ENCODE measurements at regions not wholly inside any gene's neighbourhood (a gene's known extent, or its start where the extent isn't known, plus 50 kb on each side); places are given as distances from the start of the nearest gene placed in this dataset.

DNA sequence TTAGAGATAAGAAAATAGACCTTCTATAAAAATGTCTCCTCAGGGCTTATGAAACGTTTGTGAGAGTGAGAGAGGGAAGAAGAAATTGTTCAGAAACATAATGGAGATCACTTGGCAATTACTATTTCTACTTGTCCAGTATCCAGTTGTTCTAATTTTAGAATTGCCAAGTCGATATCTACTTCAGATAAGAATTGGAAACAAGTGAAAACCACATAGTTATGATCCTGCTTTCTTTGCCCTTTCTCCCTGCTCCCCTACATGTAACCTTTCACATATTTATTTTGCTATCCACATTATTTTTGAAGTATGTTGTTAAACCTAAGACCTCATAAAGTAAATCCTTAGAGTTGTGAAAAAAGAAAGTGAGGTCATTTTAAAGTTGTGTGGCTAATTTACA, 1154.7 kb upstream of the ADGRL2 start:
- no peak overlapping the region for H3K27ac ChIP-seq
- 2 to 11% methylated on average over 2 of the region's 2 CpGs for WGBS, 2 experiments (ENCODE audit: low coverage in 1 of 2, low lambda C conversion rate in 2 of 2, missing lambda C conversion rate in 2 of 2)
- H3K27me3 ChIP-seq (replicated peaks; ENCODE audit: insufficient read depth) = no peaks in the 10 kb centered on the region
- H3K9ac ChIP-seq = no peak overlapping the region
- no peaks in the 10 kb centered on the region for H3K79me2 ChIP-seq (ENCODE audit: insufficient read depth)
- H3F3A ChIP-seq (ENCODE audit: insufficient read depth) = no peaks in the 10 kb centered on the region
- no peaks in the 10 kb centered on the region for H3K4me1 ChIP-seq (ENCODE audit: insufficient read depth)
- no peaks in the 10 kb centered on the region for H3K9me2 ChIP-seq (ENCODE audit: insufficient read depth)
- no peaks in the 10 kb centered on the region for H3K36me3 ChIP-seq (ENCODE audit: low read depth)
- H3K4me2 ChIP-seq (ENCODE audit: unreplicated experiment) = no peak overlapping the region
- no peaks in the 10 kb centered on the region for H4K20me1 ChIP-seq (ENCODE audit: insufficient read depth)
- H3K4me3 ChIP-seq = no peak overlapping the region
- TF ChIP-seq EZH2 (IDR thresholded peaks at IDR 0.05; ENCODE audit: insufficient read depth, poor library complexity, severe bottlenecking) (no peak), EZH2phosphoT487 (IDR thresholded peaks at IDR 0.05; ENCODE audit: insufficient read depth, low read depth) (no peak)
- H2AFZ ChIP-seq = no peak overlapping the region
- in situ Hi-C loops (cut with MboI) = no loop called here
- H3K9me3 ChIP-seq (ENCODE audit: low read depth) = no peaks in the 10 kb centered on the region
- no peak for DNase-seq

DNA sequence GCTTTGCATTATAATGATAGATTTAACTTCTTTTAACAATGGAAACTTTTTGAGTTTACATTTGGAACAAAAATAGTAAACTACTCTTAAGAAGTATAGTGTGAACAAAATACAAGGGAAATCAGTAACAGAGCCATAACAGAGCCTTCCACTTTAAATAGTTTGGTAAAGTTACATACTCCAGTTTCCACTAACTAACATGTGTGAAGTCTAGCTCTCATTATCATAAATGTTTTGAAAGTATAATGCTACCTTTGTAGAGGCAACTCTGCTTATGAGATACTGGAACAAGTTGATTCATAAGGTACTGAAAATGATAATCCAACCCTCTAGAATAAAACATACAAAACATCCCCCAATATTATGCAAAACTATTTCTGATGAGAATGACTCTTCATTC, 1155.1 kb upstream of the ADGRL2 start:
- Histone ChIP-seq H3K27ac (no peak overlapping the region), H3K4me2 (ENCODE audit: unreplicated experiment) (no peak overlapping the region), H3K9me2 (ENCODE audit: insufficient read depth) (no peaks in the 10 kb centered on the region), H3K4me3 (no peak overlapping the region), H3K36me3 (ENCODE audit: low read depth) (no peaks in the 10 kb centered on the region), H2AFZ (no peak overlapping the region), H3F3A (ENCODE audit: insufficient read depth) (no peaks in the 10 kb centered on the region), H4K20me1 (ENCODE audit: insufficient read depth) (no peaks in the 10 kb centered on the region), H3K9ac (no peak overlapping the region), H3K9me3 (ENCODE audit: low read depth) (no peaks in the 10 kb centered on the region), H3K27me3 (replicated peaks; ENCODE audit: insufficient read depth) (no peaks in the 10 kb centered on the region), H3K79me2 (ENCODE audit: insufficient read depth) (no peaks in the 10 kb centered on the region), H3K4me1 (ENCODE audit: insufficient read depth) (no peaks in the 10 kb centered on the region)
- in situ Hi-C loops (cut with MboI) = no loop called here
- DNase-seq = no peak
- TF ChIP-seq EZH2phosphoT487 (IDR thresholded peaks at IDR 0.05; ENCODE audit: insufficient read depth, low read depth) = no peak
- no peak for TF ChIP-seq EZH2 (IDR thresholded peaks at IDR 0.05; ENCODE audit: insufficient read depth, poor library complexity, severe bottlenecking)

DNA sequence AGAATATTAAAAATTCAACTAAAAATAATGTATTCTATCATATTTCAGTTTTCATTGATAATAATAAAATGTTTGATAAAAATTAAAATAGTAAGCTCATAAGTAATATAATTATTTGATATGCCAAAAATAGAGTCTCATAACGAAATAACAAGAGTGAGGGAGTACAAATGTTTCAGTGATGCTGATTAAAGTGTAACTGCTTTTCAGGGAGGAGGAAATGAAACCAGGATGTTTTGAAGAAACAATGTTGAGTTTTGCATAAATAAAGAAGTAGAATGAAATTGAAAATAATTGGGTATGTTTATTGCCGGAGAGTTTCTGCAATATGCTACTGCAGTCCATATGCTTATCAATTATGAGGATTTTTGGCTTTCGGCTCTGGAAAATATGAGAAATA, 1159.8 kb upstream of the ADGRL2 start:
- Histone ChIP-seq H3K4me1 (ENCODE audit: insufficient read depth) (no peaks in the 10 kb centered on the region), H3K9me2 (ENCODE audit: insufficient read depth) (no peaks in the 10 kb centered on the region), H3K79me2 (ENCODE audit: insufficient read depth) (no peaks in the 10 kb centered on the region), H3K36me3 (ENCODE audit: low read depth) (no peaks in the 10 kb centered on the region), H3K4me2 (ENCODE audit: unreplicated experiment) (no peak overlapping the region), H3K27me3 (replicated peaks; ENCODE audit: insufficient read depth) (no peaks in the 10 kb centered on the region), H4K20me1 (ENCODE audit: insufficient read depth) (no peaks in the 10 kb centered on the region), H3K9me3 (ENCODE audit: low read depth) (no peaks in the 10 kb centered on the region), H3K4me3 (no peak overlapping the region), H3F3A (ENCODE audit: insufficient read depth) (no peaks in the 10 kb centered on the region), H3K9ac (no peak overlapping the region), H3K27ac (no peak overlapping the region), H2AFZ (no peak overlapping the region)
- no peak for DNase-seq
- in situ Hi-C loops (cut with MboI) = no loop called here
- TF ChIP-seq EZH2 (IDR thresholded peaks at IDR 0.05; ENCODE audit: insufficient read depth, poor library complexity, severe bottlenecking) (no peak), EZH2phosphoT487 (IDR thresholded peaks at IDR 0.05; ENCODE audit: insufficient read depth, low read depth) (no peak)
- WGBS, 2 experiments (ENCODE audit: low coverage in 1 of 2, low lambda C conversion rate in 2 of 2, missing lambda C conversion rate in 2 of 2) = 35 to 36% methylated on average over 3 of the region's 3 CpGs

DNA sequence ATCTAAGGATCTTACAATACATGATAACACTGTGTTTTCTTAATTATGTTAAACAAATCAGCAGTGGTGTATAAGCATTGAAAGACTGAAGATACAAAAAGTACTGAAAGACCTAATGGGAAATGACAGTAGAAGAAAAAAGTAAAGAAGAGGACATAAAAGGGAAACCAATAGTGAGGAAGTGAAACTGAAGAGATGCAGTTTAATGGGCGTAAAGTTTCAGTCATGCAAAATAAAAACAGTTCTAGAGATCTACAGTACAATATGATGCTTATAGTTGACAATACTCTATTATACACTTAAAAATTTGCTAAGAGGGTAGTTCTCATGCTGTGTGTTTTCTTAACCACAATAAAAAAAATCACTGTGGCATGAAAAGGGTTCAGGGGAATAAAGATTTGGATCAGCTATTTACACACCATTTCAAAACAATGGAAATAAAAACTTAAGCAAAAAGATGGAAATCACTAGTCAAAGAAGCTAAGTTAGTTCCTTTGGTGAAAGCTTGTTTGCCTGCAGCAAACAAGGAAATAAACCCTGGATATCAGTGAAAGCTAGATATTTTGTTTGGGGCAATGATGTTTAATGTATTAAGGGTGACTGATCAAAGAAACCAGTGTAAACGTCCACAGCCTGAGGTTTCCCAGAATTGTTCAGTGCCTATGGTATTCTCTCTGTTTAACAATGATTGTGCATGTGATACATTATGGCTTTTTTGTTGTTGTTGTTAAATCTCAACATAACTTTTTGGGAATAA, 1160.8 kb upstream of the ADGRL2 start:
- Histone ChIP-seq H3K36me3 (ENCODE audit: low read depth) (no peaks in the 10 kb centered on the region), H3K4me1 (ENCODE audit: insufficient read depth) (no peaks in the 10 kb centered on the region), H3K9me2 (ENCODE audit: insufficient read depth) (no peaks in the 10 kb centered on the region), H3K79me2 (ENCODE audit: insufficient read depth) (no peaks in the 10 kb centered on the region), H3K4me2 (ENCODE audit: unreplicated experiment) (no peak overlapping the region), H4K20me1 (ENCODE audit: insufficient read depth) (no peaks in the 10 kb centered on the region), H3K27me3 (replicated peaks; ENCODE audit: insufficient read depth) (no peaks in the 10 kb centered on the region), H3K27ac (no peak overlapping the region), H3K9ac (no peak overlapping the region), H2AFZ (no peak overlapping the region), H3F3A (ENCODE audit: insufficient read depth) (no peaks in the 10 kb centered on the region), H3K4me3 (no peak overlapping the region), H3K9me3 (ENCODE audit: low read depth) (no peaks in the 10 kb centered on the region)
- TF ChIP-seq EZH2phosphoT487 (IDR thresholded peaks at IDR 0.05; ENCODE audit: insufficient read depth, low read depth) = no peak
- no peak for TF ChIP-seq EZH2 (IDR thresholded peaks at IDR 0.05; ENCODE audit: insufficient read depth, poor library complexity, severe bottlenecking)
- in situ Hi-C loops (cut with MboI) = no loop called here
- no peak for DNase-seq
- 18 to 26% methylated on average over 2 of the region's 2 CpGs for WGBS, 2 experiments (ENCODE audit: low coverage in 1 of 2, low lambda C conversion rate in 2 of 2, missing lambda C conversion rate in 2 of 2)

Measured in GM23248 (cell line).